HCT116 (cell line): ENCODE measurements at regions not wholly inside any gene's neighbourhood (a gene's known extent, or its start where the extent isn't known, plus 50 kb on each side); places are given as distances from the start of the nearest gene placed in this dataset.

Experiments
- ATAC-seq: fragments of 200-7000 bp; cut with Tn5 transposase; 2 replicates; pipeline ENCODE4 v1.9.1; 2020; ENCODE audit warnings: mild to moderate bottlenecking, moderate library complexity
- BruUV-seq: library from RNA; stranded (reverse); fragments of 400-500 nt; replicated peaks from 2 replicates; lab custom pipeline; 2021; lab: Mats Ljungman, UMichigan
- CTCF ChIA-PET: fragments of 300-600 bp; sonication (Branson Sonifier 250); formaldehyde crosslinking; loops from one replicate; lab custom pipeline; 2021; ENCODE audit warnings: antibody characterized with exemption; lab: Charles Lee
- POLR2A ChIA-PET: fragments of 300-600, 350-600 bp; sonication (Branson Sonifier 250); formaldehyde crosslinking; loops from one replicate; lab custom pipeline; 2021; ENCODE audit warnings: antibody characterized with exemption; lab: Charles Lee
- RAD21 ChIA-PET, 2 experiments: fragments of 300-600 bp; sonication (Branson Sonifier 250); formaldehyde crosslinking; loops; one replicate each; lab custom pipeline; 2023; ENCODE audit warnings: low total read pairs in 2 of 2; ENCODE audit not compliant: uncharacterized antibody in 2 of 2, unreplicated experiment in 2 of 2, low non-redundant PET in 1 of 2; lab: Charles Lee
- DNase-seq: peaks from one replicate; pipeline ENCODE4 v3.0.0-alpha.2; 2010; ENCODE audit warnings: low read depth, low spot score
- H2AFZ ChIP-seq: fragments of 200-600 bp; shearing (Covaris generic), sonication (generic); 2 replicates; pipeline ENCODE4 v1.6.1; 2017; ENCODE audit warnings: low read depth, mixed run types, mixed read lengths, antibody characterized with exemption, low read length; ENCODE audit not compliant: poor library complexity, severe bottlenecking
- H3K27ac ChIP-seq: 2 replicates; pipeline ENCODE4 v1.5.1; 2012; ENCODE audit warnings: low read depth, low read length
- H3K27me3 ChIP-seq: fragments of 200-600 bp; sonication (generic); 2 replicates; pipeline ENCODE4 v1.6.1; 2016; ENCODE audit warnings: mixed run types, low read length, mixed read lengths; ENCODE audit not compliant: insufficient read depth
- H3K36me3 ChIP-seq, 2 experiments: fragments of 200-500 bp in 1 of 2; fragments of 200-600 bp in 1 of 2; sonication (Bioruptor generic) in 1 of 2; sonication (generic) in 1 of 2; 2 replicates each; pipeline versions ENCODE4 v1.5.1 to v1.6.1; 2014 to 2016; ENCODE audit warnings: low read length in 2 of 2, inconsistent platforms in 1 of 2, mixed read lengths in 1 of 2, mixed run types in 1 of 2; ENCODE audit not compliant: insufficient read depth in 2 of 2, control insufficient read depth in 1 of 2
- H3K4me1 ChIP-seq, 2 experiments: fragments of 200-600 bp in 1 of 2; sonication (generic) in 1 of 2; 2 replicates each; pipeline versions ENCODE4 v1.5.1 to v1.6.1; 2012 to 2017; ENCODE audit warnings: low read length in 2 of 2, inconsistent platforms in 1 of 2, mild to moderate bottlenecking in 1 of 2, mixed read lengths in 1 of 2, mixed run types in 1 of 2, moderate library complexity in 1 of 2; ENCODE audit not compliant: insufficient read depth in 2 of 2, control insufficient read depth in 1 of 2
- H3K4me2 ChIP-seq: fragments of 200-600 bp; sonication (generic); 2 replicates; pipeline ENCODE4 v1.6.1; 2017; ENCODE audit warnings: mixed run types, low read length, mixed read lengths
- H3K4me3 ChIP-seq, 2 experiments: fragments of 200-600 bp in 1 of 2; sonication (generic) in 1 of 2; replicated peaks in 1 of 2; 2 replicates each; pipeline ENCODE4 v1.5.1; 2011 to 2016; ENCODE audit warnings: low read length in 2 of 2, control low read depth in 1 of 2, low read depth in 1 of 2, mild to moderate bottlenecking in 1 of 2, mixed read lengths in 1 of 2, mixed run types in 1 of 2
- H3K79me2 ChIP-seq: fragments of 200-600 bp; sonication (generic); 2 replicates; pipeline ENCODE4 v1.6.1; 2017; ENCODE audit warnings: mild to moderate bottlenecking, mixed run types, low read length, moderate library complexity, mixed read lengths; ENCODE audit not compliant: insufficient read depth
- H3K9ac ChIP-seq: fragments of 200-600 bp; sonication (generic); 2 replicates; pipeline ENCODE4 v1.6.1; 2016; ENCODE audit warnings: low read length, mixed read lengths
- H3K9me2 ChIP-seq: fragments of 200-600 bp; sonication (generic), shearing (Covaris generic); 2 replicates; pipeline ENCODE4 v1.6.1; 2017; ENCODE audit warnings: mixed run types, mild to moderate bottlenecking, moderate library complexity; ENCODE audit not compliant: insufficient read depth
- H3K9me3 ChIP-seq, 2 experiments: fragments of 200-500 bp in 1 of 2; fragments of 200-600 bp in 1 of 2; sonication (Bioruptor generic) in 1 of 2; sonication (generic) in 1 of 2; 2 replicates each; pipeline ENCODE4 v1.6.1; 2014 to 2017; ENCODE audit warnings: low read length in 2 of 2, mixed read lengths in 2 of 2, inconsistent platforms in 1 of 2, low read depth in 1 of 2, mild to moderate bottlenecking in 1 of 2, mixed run types in 1 of 2, moderate library complexity in 1 of 2; ENCODE audit not compliant: control insufficient read depth in 1 of 2, insufficient read depth in 1 of 2
- H4K20me1 ChIP-seq: fragments of 200-600 bp; sonication (generic), shearing (Covaris generic); 2 replicates; pipeline ENCODE4 v1.6.1; 2017; ENCODE audit warnings: mixed run types, mild to moderate bottlenecking, moderate library complexity; ENCODE audit not compliant: insufficient read depth
- EGR1 ChIP-seq: IDR thresholded peaks from 2 replicates; pipeline ENCODE4 v1.6.1; 2012; ENCODE audit warnings: low read depth
- ELF1 ChIP-seq: IDR thresholded peaks from 2 replicates; pipeline ENCODE4 v1.6.1; 2012; ENCODE audit warnings: low read depth, borderline replicate concordance
- POLR2A ChIP-seq: IDR thresholded peaks from 2 replicates; pipeline ENCODE4 v1.7.0; 2011; ENCODE audit warnings: borderline replicate concordance; ENCODE audit not compliant: insufficient read depth, insufficient read length; ENCODE audit errors: extremely low read depth
- SP1 ChIP-seq: IDR thresholded peaks from 2 replicates; pipeline ENCODE4 v1.6.1; 2012; ENCODE audit warnings: low read depth
- SRF ChIP-seq: IDR thresholded peaks from 2 replicates; pipeline ENCODE4 v1.6.1; 2012; ENCODE audit warnings: low read depth
- TCF7L2 ChIP-seq: IDR thresholded peaks from 2 replicates; pipeline ENCODE4 v1.7.0; 2011; ENCODE audit warnings: borderline replicate concordance, inconsistent platforms; ENCODE audit not compliant: insufficient read depth, insufficient read length; ENCODE audit errors: extremely low read depth
- YY1 ChIP-seq: IDR thresholded peaks from 2 replicates; pipeline ENCODE4 v1.6.1; 2011; ENCODE audit warnings: low read length, low read depth, moderate library complexity, mild to moderate bottlenecking; ENCODE audit not compliant: insufficient replicate concordance; ENCODE audit errors: extremely low read depth
- ZFX ChIP-seq: fragments of 450-650 bp; IDR thresholded peaks from 2 replicates; pipeline ENCODE4 v1.6.1; 2017
- ZNF274 ChIP-seq: fragments of 200-500 bp; sonication (Bioruptor generic); IDR thresholded peaks from 2 replicates; pipeline ENCODE4 v1.6.1; 2014; ENCODE audit warnings: mild to moderate bottlenecking, low read depth, low read length, inconsistent platforms
- intact Hi-C: fragments of 100-400 bp; cut with micrococcal nuclease; formaldehyde crosslinking; loops from 2 replicates; pipeline ENCODE4 v1.10.0; 2022
- TF ChIP-seq, protein P1 (sequence below), 3 experiments: fragments of 200-600 bp in 1 of 3; sonication (generic) in 1 of 3; IDR thresholded peaks in 2 of 3; conservative IDR thresholded peaks in 1 of 3; 2 replicates each; pipeline ENCODE4 v1.5.1; 2012 to 2017; ENCODE audit warnings: low read depth in 2 of 3, low read length in 2 of 3, antibody characterized with exemption in 1 of 3, borderline replicate concordance in 1 of 3, control low read depth in 1 of 3, mild to moderate bottlenecking in 1 of 3, mixed read lengths in 1 of 3, mixed run types in 1 of 3, moderate library complexity in 1 of 3; ENCODE audit not compliant: insufficient read depth in 1 of 3
- TF ChIP-seq, protein P2 (sequence below): IDR thresholded peaks from 2 replicates; pipeline ENCODE4 v1.6.1; 2012

DNA sequence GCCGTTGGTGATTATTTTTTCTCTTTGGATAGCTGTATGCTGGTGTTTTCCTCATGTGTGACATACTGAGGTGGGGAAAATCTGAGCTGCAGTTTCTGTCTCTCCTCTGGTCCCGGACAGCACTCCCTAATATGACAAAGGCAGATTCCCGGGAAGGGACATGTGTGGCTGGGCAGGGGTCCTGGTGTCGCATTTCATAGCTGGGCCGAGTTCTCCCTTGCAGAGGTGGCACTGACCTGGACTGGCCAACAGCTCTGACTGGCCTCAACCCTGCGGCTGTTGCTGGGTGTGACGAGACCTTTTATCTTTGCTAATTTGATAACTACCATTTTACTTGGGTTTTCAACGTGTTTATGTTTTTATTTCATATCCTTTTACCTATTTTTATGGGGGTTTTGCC lies 248.6 kb upstream of the TCERG1L start:
- no peak for TF ChIP-seq YY1
- TF ChIP-seq POLR2A = no peak
- no peak for TF ChIP-seq SRF
- TF ChIP-seq SP1 = no peak
- no peak for TF ChIP-seq TCF7L2
- TF ChIP-seq, protein P1, sequence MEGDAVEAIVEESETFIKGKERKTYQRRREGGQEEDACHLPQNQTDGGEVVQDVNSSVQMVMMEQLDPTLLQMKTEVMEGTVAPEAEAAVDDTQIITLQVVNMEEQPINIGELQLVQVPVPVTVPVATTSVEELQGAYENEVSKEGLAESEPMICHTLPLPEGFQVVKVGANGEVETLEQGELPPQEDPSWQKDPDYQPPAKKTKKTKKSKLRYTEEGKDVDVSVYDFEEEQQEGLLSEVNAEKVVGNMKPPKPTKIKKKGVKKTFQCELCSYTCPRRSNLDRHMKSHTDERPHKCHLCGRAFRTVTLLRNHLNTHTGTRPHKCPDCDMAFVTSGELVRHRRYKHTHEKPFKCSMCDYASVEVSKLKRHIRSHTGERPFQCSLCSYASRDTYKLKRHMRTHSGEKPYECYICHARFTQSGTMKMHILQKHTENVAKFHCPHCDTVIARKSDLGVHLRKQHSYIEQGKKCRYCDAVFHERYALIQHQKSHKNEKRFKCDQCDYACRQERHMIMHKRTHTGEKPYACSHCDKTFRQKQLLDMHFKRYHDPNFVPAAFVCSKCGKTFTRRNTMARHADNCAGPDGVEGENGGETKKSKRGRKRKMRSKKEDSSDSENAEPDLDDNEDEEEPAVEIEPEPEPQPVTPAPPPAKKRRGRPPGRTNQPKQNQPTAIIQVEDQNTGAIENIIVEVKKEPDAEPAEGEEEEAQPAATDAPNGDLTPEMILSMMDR (IDR thresholded peaks at IDR 0.05 in 2 of 3, conservative IDR thresholded peaks at IDR 0.05 in 1 of 3; ENCODE audit: borderline replicate concordance in 1 of 3, insufficient read depth in 1 of 3, low read depth in 2 of 3, low read length in 2 of 3) = no peak
- TF ChIP-seq, protein P2, sequence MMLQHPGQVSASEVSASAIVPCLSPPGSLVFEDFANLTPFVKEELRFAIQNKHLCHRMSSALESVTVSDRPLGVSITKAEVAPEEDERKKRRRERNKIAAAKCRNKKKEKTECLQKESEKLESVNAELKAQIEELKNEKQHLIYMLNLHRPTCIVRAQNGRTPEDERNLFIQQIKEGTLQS = no peak
- TF ChIP-seq EGR1 = no peak
- no peak for TF ChIP-seq ZFX
- no peak for TF ChIP-seq ZNF274
- TF ChIP-seq ELF1 = no peak
- CTCF ChIA-PET = no interaction called here
- H3K27me3 ChIP-seq = 0 out of 2 replicates have a peak, but pooled peaks cover 13% of the 10 kb centered on the region

More for the DNA sequence above, 248.6 kb upstream of the TCERG1L start:
- no peak for ATAC-seq
- Histone ChIP-seq H3K9ac (no peak overlapping the region), H3K4me1 (no peaks in the 10 kb centered on the region), H3K36me3 (no peaks in the 10 kb centered on the region), H3K27ac (no peak overlapping the region), H3K9me2 (no peaks in the 10 kb centered on the region), H3K79me2 (no peaks in the 10 kb centered on the region), H3K4me2 (no peak overlapping the region), H4K20me1 (no peaks in the 10 kb centered on the region), H2AFZ (no peak overlapping the region), H3K4me3 (no peak overlapping the region), H3K9me3 (no peaks in the 10 kb centered on the region)
- no peak for DNase-seq
- POLR2A ChIA-PET = no interaction called here
- intact Hi-C loops = loop anchor here (5.0 kb wide), 1 partner anchor 227 kb away; no protein-coding TSS in a partner anchor
- RAD21 ChIA-PET = no interaction called here
- BruUV-seq = no TSS peak
